K562 (cell line): ENCODE measurements at regions not wholly inside any gene's neighbourhood (a gene's known extent, or its start where the extent isn't known, plus 50 kb on each side); places are given as distances from the start of the nearest gene placed in this dataset.
A peak's percentile ranks its signal among the peaks of the same experiment; 100 is the strongest.

Experiments
- ATAC-seq: fragments of 200-7000 bp; cut with Tn5 transposase; 3 replicates; pipeline ENCODE4 v1.9.1; 2020; ENCODE audit warnings: moderate library complexity
- BruUV-seq: library from RNA; stranded (reverse); fragments of 400-500 nt; replicated peaks from 2 replicates; lab custom pipeline; 2021; lab: Mats Ljungman, UMichigan
- CTCF ChIA-PET: fragments of 300-600 bp; formaldehyde crosslinking; extraction: SDS; loops from one replicate; lab custom pipeline; 2021; ENCODE audit warnings: low intra/inter-chr PET ratio; lab: Yijun Ruan, JAX
- POLR2A ChIA-PET: fragments of 300-600, 350-650 bp; sonication (Branson Sonifier 250); formaldehyde crosslinking; extraction: SDS; loops from one replicate; lab custom pipeline; 2021; ENCODE audit warnings: antibody characterized with exemption, inconsistent platforms; lab: Yijun Ruan, JAX
- DNase-seq, 4 experiments: peaks; one replicate each; pipeline versions ENCODE4 v3.0.0 to v3.0.0-alpha.2; 2011 to 2018; ENCODE audit warnings: low spot score in 3 of 4, mixed read lengths in 3 of 4; ENCODE audit errors: extremely low read depth in 1 of 4
- FAIRE-seq: peaks from 2 replicates; lab custom pipeline; 2011; peaks lifted over from hg19 to GRCh38; lab: Jason Lieb, UNC
- H2AFZ ChIP-seq: 2 replicates; pipeline ENCODE4 v1.6.0; 2011; ENCODE audit warnings: low read depth, low read length, control low read depth, inconsistent platforms
- H3K27ac ChIP-seq: fragments of 200-600 bp; 3 replicates; pipeline ENCODE4 v1.8.0; 2011; ENCODE audit warnings: low read depth, mild to moderate bottlenecking, control low read depth, inconsistent platforms, low read length, moderate library complexity, mixed read lengths; ENCODE audit errors: extremely low read depth
- H3K27me3 ChIP-seq, 2 experiments: fragments of 300-600 bp in 1 of 2; 2 replicates in 1 of 2; 3 replicates in 1 of 2; pipeline versions ENCODE4 v1.6.0 to v1.8.0; 2011; ENCODE audit warnings: inconsistent platforms in 2 of 2, low read length in 2 of 2, mild to moderate bottlenecking in 1 of 2, mixed read lengths in 1 of 2, moderate library complexity in 1 of 2; ENCODE audit not compliant: control insufficient read depth in 2 of 2, insufficient read depth in 2 of 2
- H3K36me3 ChIP-seq: fragments of 300-600 bp; 3 replicates; pipeline ENCODE4 v1.8.0; 2011; ENCODE audit warnings: mild to moderate bottlenecking, low read length, inconsistent platforms; ENCODE audit not compliant: control insufficient read depth, insufficient read depth
- H3K4me1 ChIP-seq, 2 experiments: fragments of 200-600 bp in 1 of 2; replicated peaks in 1 of 2; 2 replicates in 1 of 2; 3 replicates in 1 of 2; pipeline versions ENCODE4 v1.5.1 to v1.8.0; 2011; ENCODE audit warnings: inconsistent platforms in 2 of 2, low read length in 2 of 2, mild to moderate bottlenecking in 1 of 2, mixed read lengths in 1 of 2, moderate library complexity in 1 of 2; ENCODE audit not compliant: control insufficient read depth in 2 of 2, insufficient read depth in 2 of 2
- H3K4me2 ChIP-seq: 2 replicates; pipeline ENCODE4 v1.6.1; 2011; ENCODE audit warnings: low read length, control low read depth, inconsistent platforms, mixed read lengths; ENCODE audit not compliant: insufficient read depth
- H3K4me3 ChIP-seq: fragments of 200-600 bp; sonication (generic), shearing (Covaris generic); 2 replicates; pipeline ENCODE4 v1.5.1; 2016; ENCODE audit warnings: control low read depth, inconsistent platforms
- H3K79me2 ChIP-seq: fragments of 200-600 bp; 3 replicates; pipeline ENCODE4 v1.8.0; 2011; ENCODE audit warnings: low read length, inconsistent platforms; ENCODE audit not compliant: control insufficient read depth, insufficient read depth
- H3K9ac ChIP-seq, 2 experiments: 2 replicates each; pipeline versions ENCODE4 v1.6.0 to v1.6.1; 2011; ENCODE audit warnings: low read depth in 2 of 2, low read length in 2 of 2, control low read depth in 1 of 2, inconsistent platforms in 1 of 2, mild to moderate bottlenecking in 1 of 2, mixed read lengths in 1 of 2; ENCODE audit not compliant: insufficient read depth in 1 of 2
- H3K9me1 ChIP-seq: one replicate; pipeline ENCODE4 v1.6.0; 2011; ENCODE audit warnings: inconsistent platforms, mild to moderate bottlenecking, low read length, moderate library complexity; ENCODE audit not compliant: control insufficient read depth, insufficient read depth
- H3K9me3 ChIP-seq: replicated peaks from 2 replicates; pipeline ENCODE4 v1.5.1; 2011; ENCODE audit warnings: low read depth, low read length, inconsistent platforms; ENCODE audit not compliant: control insufficient read depth, insufficient read depth
- H4K20me1 ChIP-seq: replicated peaks from 2 replicates; pipeline ENCODE4 v1.6.1; 2011; ENCODE audit warnings: low read length, inconsistent platforms, mixed read lengths; ENCODE audit not compliant: control insufficient read depth, insufficient read depth
- ARID1B ChIP-seq: fragments of 450-650 bp; IDR thresholded peaks from 2 replicates; pipeline ENCODE4 v1.6.1; 2016; ENCODE audit warnings: antibody characterized with exemption, mild to moderate bottlenecking, inconsistent platforms
- BRCA1 ChIP-seq, 2 experiments: fragments of 450-650 bp in 1 of 2; sonication (generic) in 1 of 2; formaldehyde crosslinking in 1 of 2; IDR thresholded peaks; 2 replicates each; pipeline versions ENCODE4 v1.5.0 to v1.6.1; 2017 to 2020; ENCODE audit warnings: mild to moderate bottlenecking in 1 of 2, missing genetic modification reagents in 1 of 2
- CBFA2T2 ChIP-seq: fragments of 450-650 bp; conservative IDR thresholded peaks from 2 replicates; pipeline ENCODE4 v1.6.1; 2017; ENCODE audit warnings: mild to moderate bottlenecking
- CBFA2T3 ChIP-seq: fragments of 450-650 bp; IDR thresholded peaks from 2 replicates; pipeline ENCODE4 v1.6.1; 2017
- KDM1A ChIP-seq, 2 experiments: fragments of 450-650 bp; IDR thresholded peaks; 2 replicates each; pipeline ENCODE4 v1.6.1; 2016; ENCODE audit warnings: mild to moderate bottlenecking in 2 of 2
- KHSRP ChIP-seq: fragments of 450-650 bp; IDR thresholded peaks from 2 replicates; pipeline ENCODE4 v1.6.1; 2017
- MCM7 ChIP-seq, 2 experiments: fragments of 450-650 bp; IDR thresholded peaks; 2 replicates each; pipeline ENCODE4 v1.6.1; 2016 to 2018
- REST ChIP-seq, 2 experiments: fragments of 450-650 bp; formaldehyde crosslinking in 1 of 2; IDR thresholded peaks; 2 replicates each; pipeline versions ENCODE4 v1.4.0 to v1.6.1; 2014 to 2020; ENCODE audit warnings: mild to moderate bottlenecking in 2 of 2, borderline replicate concordance in 1 of 2, low read depth in 1 of 2
- SOX6 ChIP-seq: fragments of 450-650 bp; IDR thresholded peaks from 2 replicates; pipeline ENCODE4 v1.6.1; 2014; ENCODE audit warnings: mild to moderate bottlenecking
- TCF3 ChIP-seq: sonication (generic); formaldehyde crosslinking; IDR thresholded peaks from 2 replicates; pipeline ENCODE4 v1.4.0; 2020; ENCODE audit warnings: mild to moderate bottlenecking, missing genetic modification reagents
- WGBS: fragments of 100-300 bp; shearing (Covaris generic); methylation state at CpG from one replicate; pipeline ENCODE4 v1.1.6; 2016; ENCODE audit warnings: low coverage, mixed read lengths; ENCODE audit not compliant: insufficient coverage; ENCODE audit errors: missing lambda C conversion rate; 5-methylcytosine and 5-hydroxymethylcytosine counted together
- in situ Hi-C: fragments of 300-500 bp; cut with MboI; formaldehyde crosslinking; loops from 4 replicates; pipeline ENCODE4 v1.15.0; 2018; ENCODE audit warnings: inconsistent platforms, mixed read lengths
- intact Hi-C: fragments of 100-400 bp; cut with micrococcal nuclease; formaldehyde crosslinking; loops from 2 replicates; pipeline ENCODE4 v1.14.2; 2022
- TF ChIP-seq, protein P1 (sequence below), 2 experiments: fragments of 250-450 bp in 1 of 2; fragments of 450-650 bp in 1 of 2; sonication (Bioruptor Pico) in 1 of 2; IDR thresholded peaks; 2 replicates each; pipeline versions ENCODE4 v1.6.1 to v1.8.0; 2016 to 2021; ENCODE audit warnings: mild to moderate bottlenecking in 2 of 2, moderate library complexity in 2 of 2, missing compliant biosample characterization in 1 of 2, missing genetic modification characterization in 1 of 2
- TF ChIP-seq, protein P2 (sequence below): fragments of 450-650 bp; IDR thresholded peaks from 2 replicates; pipeline ENCODE4 v1.6.1; 2016; ENCODE audit warnings: missing biosample characterization, missing genetic modification characterization

GRCh38 chr6:21899708-21900107 is 306.2 kb downstream of the SOX4 start:
- 3% methylated on average over 6 of the region's 6 CpGs for WGBS
- Histone ChIP-seq H3K4me3 (no peak overlapping the region), H2AFZ (no peak overlapping the region), H3K4me1 (peaks cover 0 to 3% of the 10 kb centered on the region in 2 experiments; a peak in 2 of 5 replicates), H3K27ac (no peak overlapping the region), H3K79me2 (no peaks in the 10 kb centered on the region), H3K36me3 (no peaks in the 10 kb centered on the region), H4K20me1 (no peaks in the 10 kb centered on the region), H3K9me3 (no peaks in the 10 kb centered on the region), H3K4me2 (no peak overlapping the region), H3K9ac (no peak overlapping the region), H3K27me3 (peaks cover 21 to 39% of the 10 kb centered on the region in 2 experiments; a peak in 4 of 5 replicates), H3K9me1 (no peaks in the 10 kb centered on the region)
- intact Hi-C loops = no loop called here
- peak in 1 of 4 experiments; percentile 8 for DNase-seq
- ATAC-seq = no peak
- TF ChIP-seq, protein P1, sequence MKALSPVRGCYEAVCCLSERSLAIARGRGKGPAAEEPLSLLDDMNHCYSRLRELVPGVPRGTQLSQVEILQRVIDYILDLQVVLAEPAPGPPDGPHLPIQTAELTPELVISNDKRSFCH (CRISPR knock-in tag; IDR thresholded peaks at IDR 0.05) = no peak
- TF ChIP-seq, protein P1 (tag; IDR thresholded peaks at IDR 0.05) = peak; percentile 95
- TF ChIP-seq CBFA2T3 = peak; percentile 69
- TF ChIP-seq TCF3 (CRISPR knock-in tag) = peak; percentile 38; the same call in 1 of the 2 replicates
- 0 out of 2 replicates have a peak, but pooled peaks have one; percentile 12 for TF ChIP-seq ARID1B
- peak in 1 of 2 experiments; percentile 29; a peak in 1 of 4 replicates for TF ChIP-seq KDM1A (IDR thresholded peaks at IDR 0.05)
- no peak for TF ChIP-seq BRCA1 (IDR thresholded peaks at IDR 0.05)
- no peak for TF ChIP-seq BRCA1 (CRISPR knock-in tag; IDR thresholded peaks at IDR 0.05)
- TF ChIP-seq, protein P2, sequence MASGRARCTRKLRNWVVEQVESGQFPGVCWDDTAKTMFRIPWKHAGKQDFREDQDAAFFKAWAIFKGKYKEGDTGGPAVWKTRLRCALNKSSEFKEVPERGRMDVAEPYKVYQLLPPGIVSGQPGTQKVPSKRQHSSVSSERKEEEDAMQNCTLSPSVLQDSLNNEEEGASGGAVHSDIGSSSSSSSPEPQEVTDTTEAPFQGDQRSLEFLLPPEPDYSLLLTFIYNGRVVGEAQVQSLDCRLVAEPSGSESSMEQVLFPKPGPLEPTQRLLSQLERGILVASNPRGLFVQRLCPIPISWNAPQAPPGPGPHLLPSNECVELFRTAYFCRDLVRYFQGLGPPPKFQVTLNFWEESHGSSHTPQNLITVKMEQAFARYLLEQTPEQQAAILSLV (tag) = no peak
- peak; percentile 55 for TF ChIP-seq CBFA2T2
- TF ChIP-seq MCM7 (IDR thresholded peaks at IDR 0.05) = no peak
- no peak for TF ChIP-seq REST (IDR thresholded peaks at IDR 0.05; ENCODE audit: borderline replicate concordance)
- no peak for TF ChIP-seq REST (CRISPR knock-in tag; IDR thresholded peaks at IDR 0.05; ENCODE audit: low read depth)
- no peak for TF ChIP-seq KHSRP
- TF ChIP-seq SOX6 = peak; percentile 52; the same call in 1 of the 2 replicates
- no peak for FAIRE-seq
- in situ Hi-C loops = no loop called here
- CTCF ChIA-PET = no interaction called here
- POLR2A ChIA-PET = interaction anchor here (1.6 kb wide), 1 partner anchor 12 kb away, joined by 6 read pairs; no protein-coding TSS in a partner anchor
- no TSS peak for BruUV-seq
